ENCODE measurements at regions not wholly inside any gene's neighbourhood (a gene's known extent, or its start where the extent isn't known, plus 50 kb on each side); places are given as distances from the start of the nearest gene placed in this dataset.

- peaks cover 23% of the 10 kb centered on the region for H3K4me1 ChIP-seq (ENCODE audit: insufficient read depth, low read length, poor library complexity, severe bottlenecking)
- H3K27me3 ChIP-seq (ENCODE audit: insufficient read depth, low read length, poor library complexity, severe bottlenecking) = no peaks in the 10 kb centered on the region
- H3K9me2 ChIP-seq (replicated peaks; ENCODE audit: low read depth, low read length) = no peaks in the 10 kb centered on the region
- H4K20me1 ChIP-seq (ENCODE audit: insufficient read depth, low read length, poor library complexity, severe bottlenecking) = no peaks in the 10 kb centered on the region
- peak overlapping the region; percentile 55 for H3K4me2 ChIP-seq (ENCODE audit: low read depth, low read length, poor library complexity, severe bottlenecking)
- no peaks in the 10 kb centered on the region for H3F3A ChIP-seq (ENCODE audit: low read depth)
- H3K4me3 ChIP-seq (ENCODE audit: low read length, poor library complexity, severe bottlenecking) = peak overlapping the region; percentile 7
- H3K9me3 ChIP-seq (ENCODE audit: insufficient read depth, low read depth, low read length) = no peaks in the 10 kb centered on the region
- TF ChIP-seq EZH2phosphoT487 (IDR thresholded peaks at IDR 0.05; ENCODE audit: borderline replicate concordance) (no peak), CTCF (conservative IDR thresholded peaks at IDR 0.05; ENCODE audit: low read length) (no peak)
- no peaks in the 10 kb centered on the region for H3K36me3 ChIP-seq (ENCODE audit: insufficient read depth, low read length)
- H3K9ac ChIP-seq (ENCODE audit: low read depth, low read length, poor library complexity, severe bottlenecking) = peak overlapping the region; percentile 3
- no peaks in the 10 kb centered on the region for H3K79me2 ChIP-seq (ENCODE audit: insufficient read depth, low read length)
- peak overlapping the region; percentile 84 for H2AFZ ChIP-seq (ENCODE audit: low read length)
Observed at GRCh38 chr6:16969699-16970655, 131.9 kb upstream of the STMND1 start.

- no peak overlapping the region; the same call in 1 of the 2 replicates for H2AFZ ChIP-seq (ENCODE audit: low read length)
Observed at GRCh38 chr6:16968101-16968500, 133.7 kb upstream of the STMND1 start.

GRCh38 chr6:16967470-16967817 is 134.4 kb upstream of the STMND1 start:
- H3K9ac ChIP-seq (ENCODE audit: low read depth, low read length, poor library complexity, severe bottlenecking) = no peak overlapping the region
- no peaks in the 10 kb centered on the region for H4K20me1 ChIP-seq (ENCODE audit: insufficient read depth, low read length, poor library complexity, severe bottlenecking)
- no peak overlapping the region for H3K4me2 ChIP-seq (ENCODE audit: low read depth, low read length, poor library complexity, severe bottlenecking)
- H3K79me2 ChIP-seq (ENCODE audit: insufficient read depth, low read length) = no peaks in the 10 kb centered on the region
- no peak overlapping the region for H2AFZ ChIP-seq (ENCODE audit: low read length)
- H3F3A ChIP-seq (ENCODE audit: low read depth) = no peaks in the 10 kb centered on the region
- no peak overlapping the region for H3K4me3 ChIP-seq (ENCODE audit: low read length, poor library complexity, severe bottlenecking)
- no peaks in the 10 kb centered on the region for H3K9me3 ChIP-seq (ENCODE audit: insufficient read depth, low read depth, low read length)
- H3K4me1 ChIP-seq (ENCODE audit: insufficient read depth, low read length, poor library complexity, severe bottlenecking) = peaks cover 28% of the 10 kb centered on the region
- no peak for TF ChIP-seq EZH2phosphoT487 (IDR thresholded peaks at IDR 0.05; ENCODE audit: borderline replicate concordance)
- TF ChIP-seq CTCF (conservative IDR thresholded peaks at IDR 0.05; ENCODE audit: low read length) = no peak
- H3K9me2 ChIP-seq (replicated peaks; ENCODE audit: low read depth, low read length) = no peaks in the 10 kb centered on the region
- H3K36me3 ChIP-seq (ENCODE audit: insufficient read depth, low read length) = no peaks in the 10 kb centered on the region
- no peaks in the 10 kb centered on the region for H3K27me3 ChIP-seq (ENCODE audit: insufficient read depth, low read length, poor library complexity, severe bottlenecking)

More at GRCh38 chr6:16968101-16968500, 133.7 kb upstream of the STMND1 start:
- H3F3A ChIP-seq (ENCODE audit: low read depth) = no peaks in the 10 kb centered on the region
- no peaks in the 10 kb centered on the region for H4K20me1 ChIP-seq (ENCODE audit: insufficient read depth, low read length, poor library complexity, severe bottlenecking)
- no peaks in the 10 kb centered on the region for H3K9me3 ChIP-seq (ENCODE audit: insufficient read depth, low read depth, low read length)
- H3K9me2 ChIP-seq (replicated peaks; ENCODE audit: low read depth, low read length) = no peaks in the 10 kb centered on the region
- H3K4me3 ChIP-seq (ENCODE audit: low read length, poor library complexity, severe bottlenecking) = no peak overlapping the region
- no peak overlapping the region for H3K9ac ChIP-seq (ENCODE audit: low read depth, low read length, poor library complexity, severe bottlenecking)
- TF ChIP-seq CTCF (conservative IDR thresholded peaks at IDR 0.05; ENCODE audit: low read length) = no peak
- no peak for TF ChIP-seq EZH2phosphoT487 (IDR thresholded peaks at IDR 0.05; ENCODE audit: borderline replicate concordance)
- H3K27me3 ChIP-seq (ENCODE audit: insufficient read depth, low read length, poor library complexity, severe bottlenecking) = no peaks in the 10 kb centered on the region
- no peak overlapping the region for H3K4me2 ChIP-seq (ENCODE audit: low read depth, low read length, poor library complexity, severe bottlenecking)
- H3K79me2 ChIP-seq (ENCODE audit: insufficient read depth, low read length) = no peaks in the 10 kb centered on the region
- peaks cover 28% of the 10 kb centered on the region for H3K4me1 ChIP-seq (ENCODE audit: insufficient read depth, low read length, poor library complexity, severe bottlenecking)
- H3K36me3 ChIP-seq (ENCODE audit: insufficient read depth, low read length) = no peaks in the 10 kb centered on the region
